Right forelimb (tissue), 1 donor: ENCODE measurements at regions not wholly inside any gene's neighbourhood (a gene's known extent, or its start where the extent isn't known, plus 50 kb on each side); places are given as distances from the start of the nearest gene placed in this dataset.
A peak's percentile ranks its signal among the peaks of the same experiment; 100 is the strongest.

Experiments
- DNase-seq: peaks from one replicate; pipeline ENCODE4 v3.0.0-alpha.2; 2018

DNA sequence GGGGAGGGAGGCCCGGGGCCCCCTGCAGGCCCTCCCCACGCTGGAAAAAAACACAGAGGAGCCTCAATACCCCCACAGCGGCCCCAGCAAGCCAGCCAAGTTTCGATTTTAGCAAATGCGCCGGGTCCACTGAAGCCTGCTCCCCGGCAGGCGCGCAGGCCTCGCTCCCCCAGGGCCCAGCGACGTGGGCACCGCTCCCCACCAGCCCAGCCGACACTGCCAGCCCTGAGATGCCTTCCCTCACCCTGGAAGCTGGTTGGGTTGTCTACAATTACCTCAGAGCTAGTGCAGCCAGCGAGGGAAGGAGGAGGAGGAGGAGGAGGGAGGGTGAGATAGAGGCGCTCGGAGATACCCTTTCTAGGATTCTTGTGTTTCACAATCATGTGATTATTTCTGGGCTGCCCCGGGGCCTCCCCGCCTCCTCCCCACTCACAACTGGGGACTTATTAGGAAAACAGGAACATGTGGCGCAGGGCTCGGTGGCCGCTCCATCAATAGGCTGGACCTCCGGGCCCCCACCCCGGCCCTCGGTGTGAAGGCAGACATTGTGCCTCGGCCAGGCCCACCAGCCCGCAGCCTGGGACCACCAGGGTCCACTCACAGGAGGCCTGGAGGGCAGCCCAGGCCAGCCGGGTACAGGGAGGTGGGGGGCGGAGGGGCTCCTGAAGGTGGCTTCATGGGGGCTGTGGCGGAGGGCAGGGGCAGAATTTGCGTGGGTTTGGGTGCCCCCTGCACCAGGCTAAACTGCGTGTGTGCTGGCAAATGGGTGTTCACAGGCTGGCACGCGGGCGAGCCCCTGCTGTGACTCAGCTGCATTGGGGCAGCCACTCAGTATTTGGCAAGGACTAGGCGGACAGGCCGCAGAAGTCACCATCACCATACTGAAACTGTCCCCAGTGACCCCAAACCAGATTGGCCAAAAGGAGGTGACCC, 109.9 kb downstream of the NCOR2 start:
- no peak for DNase-seq

DNA sequence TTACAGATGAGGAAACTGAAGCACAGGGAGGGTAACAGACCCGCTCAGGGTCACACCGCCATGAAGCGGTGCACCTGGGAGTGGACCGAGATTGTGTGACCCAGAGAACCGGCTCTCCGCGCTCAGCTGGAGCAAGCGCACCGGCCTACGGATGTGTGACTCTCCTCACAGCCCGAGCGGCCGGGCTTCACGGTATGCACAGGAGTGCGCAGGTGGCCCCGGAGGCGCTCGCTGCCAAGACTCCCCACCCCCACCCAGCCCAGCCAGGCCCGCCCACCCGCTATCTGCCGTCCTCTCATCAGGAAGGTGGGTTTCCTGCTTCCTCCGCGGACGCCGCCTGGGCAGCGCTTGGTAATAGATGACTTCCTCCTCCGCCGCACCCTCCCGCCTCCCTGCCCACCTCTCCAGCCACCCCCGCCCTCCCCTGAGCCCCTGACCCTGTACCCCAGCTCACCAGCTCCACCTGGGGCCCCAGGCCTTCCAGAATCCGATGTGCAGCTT, 110.7 kb downstream of the NCOR2 start:
- no peak for DNase-seq

DNA sequence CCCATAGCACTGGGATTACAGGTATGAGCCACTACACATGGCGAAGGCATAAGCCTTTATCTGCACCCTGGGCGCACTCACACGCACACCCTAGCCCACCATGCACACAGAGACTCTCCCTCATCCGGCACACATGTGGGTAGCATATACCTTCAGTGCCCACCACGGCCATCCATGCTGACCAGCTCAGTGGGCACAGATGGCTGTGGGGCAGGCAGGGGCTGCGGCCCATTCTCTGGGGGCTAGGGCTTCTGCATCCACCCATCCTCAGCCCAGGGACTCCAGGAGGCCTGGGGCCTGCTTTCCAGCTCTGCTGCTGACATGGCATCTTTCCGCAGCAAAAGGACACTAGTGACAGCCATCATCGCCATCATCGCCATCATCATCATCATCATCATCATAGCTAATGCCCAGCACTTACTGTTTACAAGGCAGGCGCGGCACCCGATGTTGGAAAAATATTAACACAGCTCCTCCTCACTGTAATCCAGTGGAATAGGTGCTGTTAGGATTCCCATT, 111.2 kb downstream of the NCOR2 start:
- no peak for DNase-seq

DNA sequence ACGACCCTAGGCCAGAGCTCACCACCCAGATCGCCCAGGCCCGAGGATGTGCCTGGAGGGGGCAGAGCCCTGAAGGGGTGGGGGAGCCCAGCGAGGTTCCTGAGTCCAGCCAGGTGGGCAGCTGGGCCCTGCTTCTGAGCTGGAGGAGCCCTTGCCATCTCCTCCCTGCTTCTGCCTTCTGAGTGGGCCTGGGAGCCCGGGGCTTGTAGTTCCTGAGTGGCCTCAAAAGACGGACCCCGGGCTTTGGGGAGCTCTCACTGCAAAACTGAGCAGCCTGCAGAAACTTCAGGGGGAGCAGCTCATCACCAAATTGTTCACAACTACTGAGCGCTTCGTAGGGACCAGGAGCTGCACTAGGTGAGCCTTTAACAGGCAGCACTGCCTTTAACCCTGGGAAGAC, 112.1 kb downstream of the NCOR2 start:
- DNase-seq, result no peak

DNA sequence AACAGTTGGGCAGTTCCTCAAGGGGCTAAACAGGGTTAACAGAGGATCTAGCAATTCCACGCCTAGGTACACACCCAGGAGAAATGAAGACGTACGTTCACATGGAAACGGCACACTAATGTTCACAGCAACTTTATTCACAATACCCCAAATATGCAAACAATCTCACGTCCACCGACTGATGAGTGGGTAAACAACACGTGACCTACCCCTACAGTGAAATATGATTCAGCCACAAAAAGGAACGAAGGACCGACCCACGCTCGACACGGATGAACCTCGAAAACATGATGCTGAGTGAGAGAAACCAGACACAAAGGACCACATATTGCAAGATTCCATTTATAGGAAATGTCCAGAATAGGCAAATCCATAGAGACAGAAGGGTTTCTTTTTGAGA, 112.7 kb downstream of the NCOR2 start:
- no peak for DNase-seq

DNA sequence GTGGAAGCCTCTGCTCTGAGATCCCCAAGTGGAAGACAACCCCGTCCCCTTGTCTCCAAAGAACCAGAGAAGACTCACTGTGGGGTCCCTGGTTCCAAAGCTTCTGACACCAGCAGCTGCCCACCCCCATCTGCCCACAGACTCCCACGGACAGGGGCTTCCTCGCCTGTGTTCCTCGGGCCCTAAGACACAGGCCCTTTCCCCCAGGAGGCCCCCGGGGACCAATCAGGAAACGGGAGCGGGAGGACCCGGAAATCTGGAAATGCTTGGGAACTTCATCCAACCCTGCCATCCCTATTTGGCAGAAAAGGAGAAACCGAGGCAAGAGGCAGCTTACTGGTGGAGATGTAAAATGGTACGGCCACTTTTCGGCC, 113.1 kb downstream of the NCOR2 start:
- no peak for DNase-seq

DNA sequence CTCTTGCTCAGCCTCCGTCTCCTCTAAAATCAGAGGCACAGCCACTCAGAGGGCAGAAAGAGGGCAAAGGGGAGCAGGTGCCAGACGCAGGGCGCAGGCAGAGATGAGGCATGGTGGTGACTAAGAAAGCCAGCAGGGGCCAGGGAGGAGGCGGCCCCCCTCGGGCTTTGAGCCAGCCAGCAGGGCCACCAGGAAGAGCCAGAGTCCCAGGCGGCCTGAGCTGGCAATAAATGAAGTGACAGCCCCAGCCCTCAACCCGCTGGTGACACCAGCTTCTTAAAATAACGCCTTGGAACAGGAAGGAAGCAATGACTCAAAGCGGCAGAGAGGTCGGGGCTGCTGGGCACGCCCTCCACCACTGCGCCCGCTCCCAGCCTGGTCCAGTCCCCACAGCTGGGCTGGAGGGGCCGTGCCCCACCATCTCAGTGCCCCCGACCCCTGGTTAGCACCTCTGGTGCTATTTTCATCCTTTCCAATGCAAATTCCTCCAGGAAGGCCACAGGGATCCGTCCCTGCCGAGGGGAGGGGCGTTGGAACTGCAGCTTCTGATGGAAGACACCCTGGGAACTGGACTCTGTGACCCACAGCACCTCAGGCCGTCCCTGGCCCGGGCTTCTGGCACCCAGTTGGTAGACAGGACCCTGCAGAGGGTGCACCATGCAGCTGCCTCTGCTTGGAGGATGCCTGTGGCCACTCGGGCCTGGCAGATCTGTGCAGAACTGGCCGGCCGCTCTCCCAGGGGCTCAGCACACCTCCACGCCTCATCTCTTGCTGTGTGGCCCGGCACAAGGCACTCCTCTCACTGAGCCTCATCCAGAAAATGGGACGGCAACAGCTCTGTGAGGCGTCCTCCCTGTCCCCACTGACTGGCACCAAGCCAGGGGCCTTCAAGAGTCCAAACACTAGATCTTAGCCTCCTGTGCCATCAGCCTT, 113.7 kb downstream of the NCOR2 start:
- peak; percentile 76 for DNase-seq

DNA sequence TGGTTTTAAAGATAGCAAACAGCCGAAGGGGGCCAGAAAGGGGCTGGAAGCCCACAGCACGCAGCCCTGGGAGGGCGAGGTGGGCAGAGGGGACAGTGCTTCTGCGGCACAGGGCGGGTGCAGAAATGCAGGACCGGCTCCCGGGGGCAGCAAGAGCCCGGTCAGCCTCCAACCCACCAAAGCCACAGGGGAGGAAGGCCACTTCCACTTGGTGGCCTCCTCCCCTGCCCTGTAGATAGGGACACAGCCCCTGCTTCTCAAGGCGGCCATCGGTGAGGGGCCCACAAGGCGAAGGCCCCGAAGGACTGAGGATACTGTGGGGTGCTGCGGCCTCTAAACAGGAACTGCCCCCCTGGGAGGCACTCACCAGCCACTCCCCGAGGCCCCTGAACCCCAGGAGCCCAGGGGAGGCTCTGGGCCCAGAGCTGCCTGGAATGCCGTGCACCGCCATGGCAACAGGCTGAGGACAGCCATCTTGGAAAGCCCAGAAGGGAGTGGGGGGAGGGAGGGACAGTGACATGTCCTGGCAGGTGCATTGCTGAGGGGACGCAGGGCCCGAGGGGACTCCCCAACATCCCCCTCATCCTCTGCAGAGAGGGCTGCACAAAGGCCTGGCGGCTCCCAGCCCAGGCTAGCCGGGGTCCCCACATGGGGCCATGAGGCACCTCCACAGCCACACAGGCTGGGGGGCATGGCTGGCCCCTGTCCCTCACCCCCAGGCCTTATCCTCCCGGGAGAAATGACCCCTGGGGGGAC, 114.7 kb downstream of the NCOR2 start:
- DNase-seq, result no peak

DNA sequence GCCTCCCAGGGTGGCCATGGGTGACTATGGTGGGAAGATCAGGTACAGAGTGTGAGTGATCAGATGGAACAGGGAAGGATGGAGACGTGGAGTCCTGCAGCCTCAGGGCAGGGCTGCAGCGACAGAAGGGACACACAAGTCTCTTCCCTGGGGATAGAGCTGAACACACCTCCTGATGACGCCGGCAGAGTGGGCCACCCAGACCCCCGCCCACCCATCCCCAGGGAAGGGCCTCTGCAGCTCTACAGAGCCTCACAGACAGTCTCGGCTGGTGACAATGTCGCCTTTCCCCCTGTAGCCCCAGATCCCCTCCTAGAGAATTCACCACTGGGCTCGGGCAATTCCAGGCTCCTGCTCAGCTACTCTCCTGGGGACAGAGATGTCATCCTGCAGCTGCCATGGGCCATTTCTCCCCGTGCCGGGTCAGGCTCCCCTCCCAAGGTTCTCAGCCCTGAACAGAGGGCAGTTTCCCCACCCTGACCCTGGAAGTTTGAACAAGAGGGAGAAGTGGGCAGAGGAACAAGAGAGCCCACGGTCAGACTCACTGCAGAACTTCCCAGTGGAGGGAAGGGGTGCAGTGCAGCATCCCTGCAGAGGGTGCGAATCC, 115.7 kb downstream of the NCOR2 start:
- no peak for DNase-seq

GRCh38 chr12:124451016-124451415, 116.4 kb downstream of the NCOR2 start:
- DNase-seq, result no peak

DNA sequence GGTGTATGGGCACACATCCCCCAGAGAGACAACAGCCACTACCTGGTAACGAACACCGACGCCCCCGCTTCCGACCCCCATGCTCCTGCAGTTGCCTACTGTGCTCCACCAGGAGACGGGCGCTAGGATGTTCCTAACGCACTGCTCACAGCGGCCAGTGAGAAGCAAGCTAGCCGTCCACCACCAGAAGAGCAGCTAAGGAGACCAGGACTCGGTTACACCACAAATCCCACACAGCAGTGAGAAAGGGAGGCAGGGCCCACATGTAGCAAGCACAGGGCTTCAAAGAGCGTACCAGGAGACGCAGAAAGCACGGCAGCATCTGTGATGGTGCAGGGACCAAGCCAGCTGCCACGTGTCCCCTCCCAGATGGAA, 117.0 kb downstream of the NCOR2 start:
- DNase-seq, result no peak

DNA sequence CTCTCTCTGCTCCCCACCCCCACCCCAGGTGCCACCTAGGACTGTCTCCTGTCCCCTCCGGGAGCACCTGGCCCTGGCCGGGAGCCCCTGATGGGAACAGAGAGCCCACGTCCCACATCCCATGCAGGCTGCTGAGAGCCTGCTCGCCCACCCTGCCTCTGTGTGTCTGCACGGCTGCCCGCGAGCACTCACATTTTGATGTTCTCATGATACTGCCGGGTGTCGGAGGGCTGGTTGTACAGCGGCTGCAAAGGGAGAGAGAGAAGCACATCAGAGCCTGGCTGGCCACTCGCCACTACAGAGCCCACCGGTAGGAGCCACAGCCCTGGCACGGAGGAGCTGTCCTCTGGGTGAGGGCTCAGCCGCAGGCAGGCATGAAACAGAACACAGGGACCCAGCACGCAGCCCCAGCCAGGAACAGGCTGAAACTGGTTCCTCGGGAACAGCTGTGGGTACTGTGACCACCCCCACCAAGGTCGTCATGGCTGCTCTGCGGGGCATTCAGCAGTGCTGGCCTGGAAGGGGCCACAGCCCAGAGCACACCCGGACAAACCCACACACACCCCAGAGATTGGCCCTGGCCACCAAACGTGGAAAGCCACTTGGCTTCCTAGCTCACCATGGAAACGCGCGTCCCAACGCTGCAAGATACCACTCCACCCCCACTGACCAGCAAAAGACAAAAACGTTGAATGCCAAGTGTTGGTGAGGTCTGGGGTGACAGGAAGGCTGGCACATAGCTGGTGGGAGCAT, 117.6 kb downstream of the NCOR2 start:
- DNase-seq, result no peak

GRCh38 chr12:124448955-124449622, 118.3 kb downstream of the NCOR2 start:
- DNase-seq, result no peak

DNA sequence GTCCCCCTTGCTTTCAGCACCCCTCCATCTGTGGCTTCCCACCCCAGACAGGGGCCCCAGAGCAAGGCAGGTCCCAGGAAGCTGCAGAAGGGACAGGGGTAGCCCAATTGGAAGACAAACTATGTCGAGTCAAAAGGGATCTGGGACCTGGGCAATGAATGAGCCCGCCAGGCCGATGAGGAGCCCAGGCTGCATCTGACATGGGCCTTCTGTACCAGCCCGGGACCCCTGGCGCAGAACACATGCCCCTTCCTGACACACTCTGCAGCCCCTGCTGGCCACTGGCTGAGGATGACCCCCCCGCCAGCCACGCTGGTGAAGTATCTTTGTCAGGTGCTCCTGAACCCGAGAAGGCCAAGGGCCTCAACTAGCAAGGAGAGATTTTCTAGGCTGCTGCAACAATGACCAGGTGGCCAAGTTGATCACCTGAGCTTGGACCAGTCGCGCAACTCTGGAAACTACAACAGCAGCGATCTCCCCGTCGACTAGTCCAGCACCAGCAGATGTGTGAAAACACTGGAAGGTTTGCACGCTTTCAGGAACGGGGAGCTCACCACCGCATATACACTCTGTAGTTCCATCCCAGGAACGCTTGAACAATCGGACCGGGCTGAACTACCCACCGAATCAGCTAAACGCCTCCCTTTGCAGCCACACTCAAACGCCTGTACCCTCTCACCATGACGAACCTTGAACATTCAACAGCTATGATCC, 119.0 kb downstream of the NCOR2 start:
- DNase-seq, result no peak

DNA sequence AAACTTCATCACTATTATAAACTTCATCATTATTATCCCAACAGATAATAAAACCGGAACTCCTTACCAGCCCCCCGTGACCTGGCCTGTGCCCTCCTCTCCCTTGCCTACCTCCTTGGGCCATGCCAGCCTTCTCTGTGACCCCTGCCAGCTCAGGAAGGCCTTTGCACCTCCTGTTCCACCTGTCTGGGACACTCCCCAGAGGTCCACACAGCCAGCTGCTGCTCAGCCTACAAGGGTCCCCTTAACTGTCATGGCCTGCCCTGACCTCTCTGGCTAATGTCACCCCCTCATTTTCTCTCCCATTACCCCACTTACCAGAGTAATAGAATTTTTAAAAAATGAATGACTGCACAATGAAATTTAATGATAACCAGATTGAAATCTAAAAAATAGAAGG, 121.0 kb downstream of the NCOR2 start:
- no peak for DNase-seq

- no peak for DNase-seq
Observed at GRCh38 chr12:124445826-124446225, 121.6 kb downstream of the NCOR2 start.

DNA sequence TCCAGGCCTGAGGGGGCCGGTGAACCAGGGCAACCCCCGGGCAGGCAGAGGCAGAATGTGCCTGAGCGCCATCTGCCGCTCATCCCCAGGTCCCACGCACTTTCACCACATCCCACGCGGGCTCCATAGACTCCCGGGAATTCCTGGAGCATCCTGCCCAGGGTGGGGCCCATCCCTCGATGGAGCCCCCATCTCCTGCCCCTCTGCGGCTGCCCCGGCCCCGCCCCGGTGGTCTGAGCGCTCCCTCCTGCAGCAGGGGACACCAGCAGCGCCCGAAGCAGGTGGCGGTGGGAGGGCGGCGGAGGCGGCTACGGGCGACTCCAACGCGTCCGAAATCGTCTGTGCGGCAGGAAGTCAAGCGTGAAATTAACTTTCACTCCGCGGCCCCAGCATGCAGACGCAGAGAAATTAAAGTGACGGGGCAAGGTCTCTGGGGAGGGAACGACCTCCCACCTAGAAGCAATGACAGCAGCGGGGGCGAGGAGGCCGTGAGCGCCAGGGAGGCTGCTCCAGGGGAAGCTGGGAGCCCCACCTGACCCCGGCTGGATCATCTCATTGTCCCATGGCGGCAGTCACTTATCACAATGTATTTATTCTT, 122.2 kb downstream of the NCOR2 start:
- no peak for DNase-seq

DNA sequence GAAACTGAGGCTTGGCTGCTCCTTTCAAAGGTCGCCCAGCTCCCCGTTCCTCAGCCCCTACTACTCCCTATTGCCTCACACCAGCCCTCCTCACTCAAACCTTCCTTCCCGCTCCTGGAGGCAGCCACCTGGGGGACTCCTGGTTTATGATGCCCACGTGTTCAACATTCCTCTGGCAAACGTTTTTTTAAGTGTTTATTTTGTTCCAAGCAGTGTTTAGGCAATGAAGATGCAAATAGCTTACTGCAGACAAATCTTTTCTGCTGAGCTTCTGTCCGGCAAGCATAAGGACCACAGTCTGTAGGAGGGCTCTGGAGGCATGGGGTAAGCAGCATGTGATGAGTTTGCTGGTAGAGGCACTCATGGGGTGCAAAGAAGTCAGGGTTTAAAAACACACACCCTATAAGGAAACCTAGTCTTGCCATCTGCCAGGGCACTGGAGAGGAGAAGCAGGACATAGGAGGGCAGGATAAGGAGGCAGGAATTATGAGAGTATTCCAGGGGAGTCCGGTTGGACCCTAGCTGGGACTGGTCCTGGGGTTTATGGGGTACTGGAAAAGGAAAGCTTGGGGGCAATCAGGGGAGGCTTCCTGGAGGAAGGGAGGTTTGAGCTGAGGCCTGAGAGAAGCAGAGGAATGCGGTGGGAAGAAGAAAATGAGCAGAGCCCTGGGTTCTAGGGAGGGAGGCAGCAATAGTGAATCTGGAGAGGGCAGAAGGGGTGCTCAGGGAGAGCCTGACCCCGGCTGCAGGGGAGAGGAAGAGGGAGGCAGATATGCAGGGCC, 123.3 kb downstream of the NCOR2 start:
- DNase-seq, result no peak
